ENCODE measurements at regions not wholly inside any gene's neighbourhood (a gene's known extent, or its start where the extent isn't known, plus 50 kb on each side); places are given as distances from the start of the nearest gene placed in this dataset.

GRCh38 chr18:28372186-28372585 lies 195.3 kb upstream of the CDH2 start:
- TF ChIP-seq POLR2A (IDR thresholded peaks at IDR 0.05): no peak
- TF ChIP-seq CTCF (IDR thresholded peaks at IDR 0.05): no peak
